Heart right ventricle (tissue), 16 donors: ENCODE measurements at regions not wholly inside any gene's neighbourhood (a gene's known extent, or its start where the extent isn't known, plus 50 kb on each side); places are given as distances from the start of the nearest gene placed in this dataset.
A peak's percentile ranks its signal among the peaks of the same experiment; 100 is the strongest.

Experiments used
- ATAC-seq, 8 donors: fragments of 200-7000 bp; cut with Tn5 transposase; one replicate each; pipeline ENCODE4 v1.9.1; 2020; ENCODE audit warnings: mild to moderate bottlenecking in 8 of 8, moderate library complexity in 8 of 8, moderate number of reproducible peaks in 1 of 8
- DNase-seq, 2 donors: peaks; one replicate each; pipeline ENCODE4 v3.0.0-alpha.2; 2020
- H3K27ac ChIP-seq, 10 donors: fragments of 200-600 bp; sonication (generic) in 2 of 10; one replicate each; pipeline versions ENCODE4 v1.5.0 to v1.8.0; 2020 to 2022; ENCODE audit warnings: mild to moderate bottlenecking in 3 of 10
- H3K27me3 ChIP-seq, 7 donors: fragments of 200-600 bp; one replicate each; pipeline ENCODE4 v1.8.0; 2021 to 2022; ENCODE audit warnings: mild to moderate bottlenecking in 2 of 7
- H3K36me3 ChIP-seq, 9 donors: fragments of 200-600 bp; sonication (generic) in 1 of 9; one replicate each; pipeline versions ENCODE4 v1.5.0 to v1.8.0; 2020 to 2022; ENCODE audit warnings: mild to moderate bottlenecking in 2 of 9
- H3K4me1 ChIP-seq, 9 donors: fragments of 200-600 bp; sonication (generic) in 1 of 9; one replicate each; pipeline versions ENCODE4 v1.5.0 to v1.8.0; 2020 to 2022; ENCODE audit warnings: mild to moderate bottlenecking in 4 of 9
- H3K4me3 ChIP-seq, 10 donors: fragments of 200-600 bp; sonication (generic) in 2 of 10; one replicate each; pipeline versions ENCODE4 v1.5.0 to v1.8.0; 2020 to 2022; ENCODE audit warnings: mild to moderate bottlenecking in 7 of 10, moderate library complexity in 2 of 10
- H3K9me3 ChIP-seq, 11 donors: fragments of 200-600 bp in 10 of 11; sonication (generic) in 2 of 11; one replicate each; pipeline versions ENCODE4 v1.5.0 to v1.8.0; 2013 to 2022; ENCODE audit warnings: mild to moderate bottlenecking in 2 of 11, control low read depth in 1 of 11, moderate library complexity in 1 of 11
- CTCF ChIP-seq, 9 donors: fragments of 200-600 bp; sonication (generic) in 2 of 9; IDR thresholded peaks; one replicate each; pipeline versions ENCODE4 v1.5.0 to v1.8.0; 2021 to 2022; ENCODE audit warnings: antibody characterized with exemption in 9 of 9, mild to moderate bottlenecking in 5 of 9, moderate library complexity in 1 of 9
- WGBS, 2 donors: extraction: QIAGEN DNeasy Blood & Tissue Kit; methylation state at CpG; one replicate each; pipeline ENCODE4 v1.1.7; 2013; ENCODE audit warnings: inconsistent platforms in 1 of 2; 5-methylcytosine and 5-hydroxymethylcytosine counted together
- intact Hi-C, 10 donors: fragments of 100-400 bp; cut with DNase I; formaldehyde crosslinking; loops; one replicate each; pipeline versions ENCODE4 v1.11.1 to v1.14.2; 2022
- donor health status: Arrhythmogenic right ventricular cardiomyopathy.
- donor health status: ischemic (EF 13 %, LVEDD 7.1; RV severe dilation, severe dysfunction).
- donor health status: healthy with polysubstance abuse.
- donor health status: DM: no; HTN: yes; CAD: no.
- donor health status: DM: no; HTN: no; CAD: no.
- donor health status: ischemic (EF 25% LVEDD 6.9; RV normal size, moderate dysfunction).
- donor health status: ischemic (EF 25% LVEDD 5.7; RV mildly dilated, moderate dysfunction).
- donor health status: healthy.
- donor health status: DM: yes; HTN: yes; CAD: no.
- donor health status: Ischemic cardiomyopathy.
- donor health status: ischemic (EF 35%, LVEDD 5.7; RV mildly dilated, moderate dysfunction).
- donor health status: nonischemic (EF 11% LVEDD 7.7; RV severe dilation, severe dysfunction).
- donor health status: DM: yes; HTN: yes; CAD: no.
- donor health status: PGD.
- donor health status: ischemic (EF 29% LVEDD 5.4; RV normal size, mild dysfunction).
- donor health status: nonischemic (EF 23%, LVEDD 6.1; RV moderate dilation, normal function).

GRCh38 chr9:75229605-75230332, 141.5 kb downstream of the OSTF1 start:
- no peaks in the 10 kb centered on the region for H3K27me3 ChIP-seq
- H3K9me3 ChIP-seq, result peaks cover 0 to 23% (median 10%) of the 10 kb centered on the region in 11 donors
- H3K27ac ChIP-seq, result no peak overlapping the region
- H3K36me3 ChIP-seq, result no peaks in the 10 kb centered on the region
- TF ChIP-seq CTCF (IDR thresholded peaks at IDR 0.05), result no peak
- WGBS, 2 donors, result 70 to 78% methylated on average over 5 of the region's 5 CpGs
- intact Hi-C loops, result no loop called here
- H3K4me1 ChIP-seq, result no peaks in the 10 kb centered on the region
- H3K4me3 ChIP-seq, result no peak overlapping the region
- DNase-seq, result no peak
- ATAC-seq, result peak in 1 of 8 donors; percentile 42

- no peaks in the 10 kb centered on the region for H3K4me1 ChIP-seq
Observed at GRCh38 chr9:75230469-75230868, 142.2 kb downstream of the OSTF1 start.

GRCh38 chr9:75231167-75231566, 142.9 kb downstream of the OSTF1 start:
- intact Hi-C loops, result no loop called here
- ATAC-seq, result no peak
- no peaks in the 10 kb centered on the region for H3K36me3 ChIP-seq
- H3K27me3 ChIP-seq, result no peaks in the 10 kb centered on the region
- no peak for TF ChIP-seq CTCF (IDR thresholded peaks at IDR 0.05)
- no peak for DNase-seq
- no peak overlapping the region for H3K27ac ChIP-seq
- peaks cover 0 to 12% (median 7%) of the 10 kb centered on the region in 11 donors for H3K9me3 ChIP-seq
- H3K4me1 ChIP-seq, result no peaks in the 10 kb centered on the region
- no peak overlapping the region for H3K4me3 ChIP-seq
- WGBS, 2 donors, result 92 to 97% methylated on average over 2 of the region's 2 CpGs

More at GRCh38 chr9:75230469-75230868, 142.2 kb downstream of the OSTF1 start:
- WGBS, 2 donors, result 80 to 83% methylated on average over 3 of the region's 3 CpGs
- no peak for TF ChIP-seq CTCF (IDR thresholded peaks at IDR 0.05)
- intact Hi-C loops, result no loop called here
- Histone ChIP-seq H3K9me3 (peaks cover 0 to 16% (median 6%) of the 10 kb centered on the region in 11 donors), H3K27me3 (no peaks in the 10 kb centered on the region), H3K36me3 (no peaks in the 10 kb centered on the region), H3K27ac (no peak overlapping the region), H3K4me3 (no peak overlapping the region)
- DNase-seq (no peak), ATAC-seq (no peak)

GRCh38 chr9:75233011-75233410, 144.7 kb downstream of the OSTF1 start:
- no peak overlapping the region for H3K27ac ChIP-seq
- no peak for TF ChIP-seq CTCF (IDR thresholded peaks at IDR 0.05)
- intact Hi-C loops, result no loop called here
- 87 to 88% methylated on average over 5 of the region's 5 CpGs for WGBS, 2 donors
- DNase-seq (no peak), ATAC-seq (no peak)
- H3K4me3 ChIP-seq, result no peak overlapping the region
- H3K9me3 ChIP-seq, result peaks cover 0 to 3% (median 0%) of the 10 kb centered on the region in 11 donors
- no peaks in the 10 kb centered on the region for H3K4me1 ChIP-seq
- H3K27me3 ChIP-seq, result no peaks in the 10 kb centered on the region
- no peaks in the 10 kb centered on the region for H3K36me3 ChIP-seq
